Activated T-cell treated with anti-CD3 and anti-CD28 coated beads for 1 hour (primary cell): ENCODE measurements at regions not wholly inside any gene's neighbourhood (a gene's known extent, or its start where the extent isn't known, plus 50 kb on each side); places are given as distances from the start of the nearest gene placed in this dataset.
"Not testable (repeated sequence)": the region's sequence is repeated elsewhere in the genome, so short reads cannot be mapped to it uniquely, and the experiment has no call there.

Source experiments
- DNase-seq: peaks from one replicate; pipeline ENCODE4 v3.0.0-alpha.2; 2020; ENCODE audit warnings: low read depth

GRCh38 chr12:90593596-90594295, 361.2 kb downstream of the CCER1 start:
- no peak for DNase-seq

DNA sequence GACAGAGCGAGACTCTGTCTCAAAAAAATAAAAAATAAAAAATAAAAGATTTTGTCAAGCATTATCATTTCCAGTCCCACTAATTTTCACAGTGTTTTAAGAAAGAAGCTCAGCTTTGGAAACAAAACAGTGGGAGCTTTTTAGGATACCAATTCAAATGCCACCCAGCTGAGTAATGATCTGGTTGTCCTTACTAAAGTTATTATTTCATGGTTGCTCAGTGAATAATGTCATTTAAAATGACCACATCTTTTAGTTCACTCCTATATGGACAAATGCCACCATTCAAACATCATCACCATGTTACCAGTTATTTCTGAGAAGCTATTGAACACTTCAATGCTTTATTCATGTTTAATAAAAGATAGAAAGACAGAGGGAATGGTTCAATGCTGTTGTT, 365.0 kb downstream of the CCER1 start:
- DNase-seq, result no peak

- no peak for DNase-seq
Observed at GRCh38 chr12:90585640-90586304, 369.2 kb downstream of the CCER1 start.

GRCh38 chr12:90576707-90577106, 378.3 kb downstream of the CCER1 start:
- DNase-seq, result no peak

GRCh38 chr12:90575995-90576394, 379.0 kb downstream of the CCER1 start:
- no peak for DNase-seq

GRCh38 chr12:90574676-90575075, 380.3 kb downstream of the CCER1 start:
- no peak for DNase-seq

DNA sequence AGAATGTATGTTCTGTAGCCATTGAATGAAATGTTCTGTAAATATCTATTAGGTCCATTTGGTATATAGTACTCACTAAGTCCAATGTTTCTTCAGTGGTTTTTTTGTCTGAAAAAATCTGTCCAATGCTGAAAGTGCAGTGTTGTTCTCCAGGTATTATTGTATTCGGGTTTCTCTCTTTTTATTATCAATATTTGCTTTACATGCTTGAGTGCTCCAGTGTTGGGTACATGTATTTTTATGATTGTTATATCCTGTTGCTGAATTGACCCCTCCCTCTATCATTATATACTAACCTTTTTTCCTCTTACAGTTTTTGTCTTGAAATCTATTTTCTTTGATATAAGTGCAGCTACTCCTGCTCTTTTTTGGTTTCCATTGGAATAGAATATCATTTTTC, 382.2 kb downstream of the CCER1 start:
- no peak for DNase-seq

DNA sequence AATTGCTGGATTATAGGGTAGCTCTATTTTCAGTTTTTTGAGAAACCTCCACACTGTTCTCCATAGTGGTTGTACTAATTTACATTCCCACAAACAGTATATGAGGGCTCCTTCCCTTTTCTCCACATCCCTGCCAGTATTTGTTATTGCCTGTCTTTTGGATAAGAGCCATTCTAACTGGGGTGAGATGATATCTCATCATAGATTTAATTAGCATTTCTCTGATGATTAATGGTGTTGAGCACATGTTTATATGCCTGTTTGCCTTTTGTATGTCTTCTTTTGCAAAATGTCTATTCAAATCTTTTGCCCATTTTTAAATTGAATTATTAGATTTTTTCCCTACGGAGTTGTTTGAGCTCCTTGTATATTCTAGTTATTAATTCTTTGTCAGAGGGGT, 385.3 kb downstream of the CCER1 start:
- no peak for DNase-seq

- DNase-seq, result no peak
Observed at GRCh38 chr12:90562671-90563070, 392.3 kb downstream of the CCER1 start.

GRCh38 chr12:90548595-90548994, 406.4 kb downstream of the CCER1 start:
- DNase-seq, result no peak

- no peak for DNase-seq
Observed at GRCh38 chr12:90546511-90546910, 408.5 kb downstream of the CCER1 start.

DNA sequence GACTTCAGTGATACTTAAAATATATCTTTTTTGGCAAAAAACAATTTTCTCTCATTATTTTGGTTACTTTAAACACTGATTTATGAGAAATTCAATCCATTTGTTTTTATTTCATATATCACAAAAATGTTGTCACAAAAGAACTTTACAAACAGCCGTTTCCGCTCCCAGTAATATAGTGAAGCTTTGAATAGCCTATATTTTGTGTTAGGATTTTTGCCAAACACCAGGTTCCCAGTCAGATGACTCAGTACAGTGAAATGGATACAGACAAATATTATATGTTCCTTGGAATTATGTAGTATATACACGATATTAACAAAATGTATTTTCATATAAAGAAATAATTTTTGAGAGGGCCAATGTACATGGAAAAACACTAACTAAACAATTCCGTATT, 411.1 kb downstream of the CCER1 start:
- DNase-seq, result no peak

- no peak for DNase-seq
Observed at GRCh38 chr12:90543374-90543773, 411.6 kb downstream of the CCER1 start.

DNA sequence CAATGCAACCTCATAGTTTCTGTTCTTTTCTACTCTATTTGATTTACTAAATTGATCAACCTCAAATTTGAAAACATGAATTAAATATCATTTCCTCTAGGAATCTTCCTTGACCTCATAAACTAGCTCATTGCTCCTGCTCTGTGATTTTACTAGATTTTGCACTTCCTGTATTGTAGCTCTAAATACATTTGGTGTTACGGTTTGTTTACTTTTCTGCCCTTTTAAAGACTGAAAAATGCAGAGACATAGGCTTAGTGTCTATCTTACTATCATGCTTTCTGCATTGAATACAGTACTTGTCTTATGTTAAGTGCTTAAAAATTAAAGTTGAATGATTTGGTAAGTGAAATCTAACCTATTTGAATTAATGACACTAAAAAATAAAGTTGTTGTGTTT, 412.1 kb downstream of the CCER1 start:
- not testable (repeated sequence) for DNase-seq

DNA sequence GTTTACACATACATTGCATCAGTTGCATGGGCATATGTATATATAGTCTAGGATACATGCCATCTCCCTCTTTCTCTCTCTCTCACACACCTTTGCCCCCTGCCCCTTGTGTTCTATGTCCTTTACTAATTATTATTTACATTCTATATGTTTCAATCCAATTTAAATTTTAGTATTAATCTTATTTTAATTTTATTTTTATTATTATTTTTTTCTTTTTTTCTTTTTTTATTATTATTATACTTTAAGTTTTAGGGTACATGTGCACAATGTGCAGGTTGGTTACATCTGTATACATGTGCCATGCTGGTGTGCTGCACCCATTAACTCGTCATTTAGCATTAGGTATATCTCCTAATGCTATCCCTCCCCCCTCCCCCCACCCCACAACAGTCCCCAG, 421.1 kb downstream of the CCER1 start:
- not testable (repeated sequence) for DNase-seq

DNA sequence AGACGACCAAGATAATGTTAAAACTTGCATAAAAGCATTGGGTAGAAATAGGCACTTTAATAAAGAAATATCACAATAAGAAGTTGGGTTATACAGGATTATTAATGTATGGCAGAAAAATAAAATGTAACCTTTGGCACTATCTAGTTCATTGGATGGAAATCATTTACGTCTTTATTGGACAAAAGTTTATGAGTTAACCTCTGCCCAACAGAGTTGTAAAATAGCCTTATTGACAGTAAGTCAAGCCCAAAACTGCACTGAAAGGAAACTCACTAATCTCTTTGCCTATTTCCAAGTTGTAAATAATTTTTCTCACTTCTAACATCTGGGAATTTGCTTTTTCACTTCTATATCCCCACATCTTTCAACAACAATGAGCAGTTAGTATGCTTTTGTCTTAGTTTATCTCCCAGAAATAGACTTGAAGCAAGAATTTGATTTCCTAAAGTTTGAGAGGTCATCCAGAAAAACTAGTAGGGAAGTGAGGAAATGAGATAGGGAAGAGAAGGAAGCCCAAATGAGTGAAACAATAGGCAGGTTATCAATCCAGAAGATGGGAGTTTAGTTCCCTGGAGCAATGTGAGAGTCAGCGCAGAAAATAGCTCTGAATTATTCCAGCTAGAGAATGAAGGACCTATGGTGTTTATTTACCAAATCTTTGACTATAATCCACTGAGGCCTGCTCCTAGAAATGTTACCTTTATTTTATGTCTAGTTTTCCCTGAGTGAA, 434.8 kb downstream of the CCER1 start:
- DNase-seq, result no peak

- DNase-seq, result no peak
Observed at GRCh38 chr12:90519285-90519684, 435.7 kb downstream of the CCER1 start.

DNA sequence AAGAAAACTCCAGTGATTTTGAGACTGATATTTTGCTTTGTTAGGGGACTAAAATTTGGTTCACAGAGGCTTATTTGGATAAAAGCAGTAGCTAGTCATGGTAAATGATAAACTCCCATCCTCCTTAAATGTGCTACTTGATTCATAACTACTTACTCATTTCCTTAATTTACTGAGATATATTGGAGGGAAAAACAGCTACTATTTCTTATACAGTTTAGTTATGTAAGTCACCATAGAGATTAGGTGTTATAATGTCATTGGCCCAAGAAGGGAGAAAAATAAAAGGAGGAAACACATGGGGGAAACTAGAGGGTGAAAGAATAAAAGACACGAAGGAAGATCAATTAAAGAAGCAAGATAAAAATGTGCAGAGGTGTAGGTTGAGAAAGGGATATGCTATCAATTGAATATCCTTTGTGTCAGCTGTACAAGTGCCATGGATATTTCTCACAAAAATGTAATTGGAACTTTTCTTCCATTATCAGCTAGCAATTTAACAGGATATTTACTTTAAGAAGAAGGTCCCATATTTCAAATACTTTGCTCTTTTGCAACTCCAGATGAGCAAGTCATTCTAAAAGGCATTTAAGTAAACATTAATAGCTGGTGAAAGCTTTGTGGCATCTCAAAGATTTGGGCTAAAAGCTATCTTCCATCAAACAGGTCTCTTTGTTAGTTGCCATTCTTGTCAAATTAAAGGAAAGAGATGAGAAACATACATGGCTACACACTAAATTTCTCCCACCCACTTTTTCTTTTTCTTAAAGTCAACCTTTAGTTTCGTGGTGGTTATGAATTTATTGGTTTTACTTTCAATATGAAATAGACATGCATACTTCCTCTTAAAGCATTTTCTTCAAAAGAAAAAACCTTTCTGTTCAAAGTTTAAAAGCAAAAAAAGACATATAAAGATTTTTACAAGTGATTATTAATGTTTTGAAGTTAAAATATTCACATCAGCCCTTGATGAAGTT, 439.5 kb downstream of the CCER1 start:
- DNase-seq, result no peak

DNA sequence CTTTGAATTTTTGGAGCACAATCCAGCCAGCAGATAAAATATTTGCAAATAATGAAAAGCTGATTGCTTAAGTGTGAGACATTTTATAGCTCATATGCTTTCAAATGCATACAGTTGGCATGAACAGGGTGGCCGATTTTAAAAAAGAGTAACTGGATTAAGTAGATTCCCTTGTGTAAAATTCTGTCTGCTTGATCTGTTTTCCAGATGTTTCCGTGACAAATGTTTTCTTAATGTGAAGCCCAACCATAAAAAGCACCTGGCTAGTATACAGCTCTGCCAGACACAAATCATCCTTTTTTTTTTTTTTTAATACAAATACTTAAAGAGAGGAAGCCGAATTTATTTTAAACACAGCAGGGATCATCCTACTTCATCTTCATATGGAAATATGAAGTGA, 440.7 kb downstream of the CCER1 start:
- no peak for DNase-seq

DNA sequence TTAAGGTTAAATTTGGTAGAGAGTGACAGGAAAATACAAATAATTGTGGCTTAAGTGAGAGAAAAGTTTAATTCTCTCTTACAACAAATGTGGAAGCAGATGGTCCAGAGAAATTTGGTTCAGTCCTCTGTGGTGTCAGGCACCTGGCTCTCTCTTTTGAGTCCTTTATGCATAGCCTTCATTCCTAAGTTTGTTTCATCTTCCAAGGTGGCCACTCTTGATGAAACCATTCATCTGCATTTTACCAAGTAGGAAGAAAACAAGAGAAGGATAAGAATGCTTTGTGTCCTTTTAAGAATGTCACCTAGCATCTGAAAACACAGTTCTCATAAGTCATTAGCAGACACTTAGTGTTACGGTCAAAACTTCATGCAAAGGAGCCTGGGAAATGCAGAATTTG, 442.5 kb downstream of the CCER1 start:
- DNase-seq, result no peak

- no peak for DNase-seq
Observed at GRCh38 chr12:90510948-90511347, 444.0 kb downstream of the CCER1 start.

GRCh38 chr12:90504806-90505205, 450.2 kb downstream of the CCER1 start:
- no peak for DNase-seq
